Activated T-helper 2 cell treated with anti-CD3 and anti-CD28 coated beads, Interferon-gamma antibody, Interleukin-2, Interleukin-4, amounts not matched to agents 10 μg/mL and 5 μg/mL and 100 μg/mL, durations not matched to agents 14 hours and 24 hours and 36 hours (primary cell): ENCODE measurements at regions not wholly inside any gene's neighbourhood (a gene's known extent, or its start where the extent isn't known, plus 50 kb on each side); places are given as distances from the start of the nearest gene placed in this dataset.
"Not testable (repeated sequence)": the region's sequence is repeated elsewhere in the genome, so short reads cannot be mapped to it uniquely, and the experiment has no call there.

Source experiments
- DNase-seq: peaks from one replicate; pipeline ENCODE4 v3.0.0; 2021; ENCODE audit warnings: low spot score
- H3K27ac Mint-ChIP-seq: one replicate; pipeline ENCODE4 v1.8.0; 2021; ENCODE audit warnings: mixed read lengths
- H3K27me3 Mint-ChIP-seq: one replicate; pipeline ENCODE4 v1.8.0; 2021; ENCODE audit warnings: low read depth, mixed read lengths
- H3K36me3 Mint-ChIP-seq: one replicate; pipeline ENCODE4 v1.8.0; 2021; ENCODE audit warnings: low read depth, mixed read lengths
- H3K4me1 Mint-ChIP-seq: one replicate; pipeline ENCODE4 v1.8.0; 2021; ENCODE audit warnings: low read depth, mixed read lengths
- H3K4me3 Mint-ChIP-seq: one replicate; pipeline ENCODE4 v1.8.0; 2021; ENCODE audit warnings: low read depth, mild to moderate bottlenecking, moderate library complexity, mixed read lengths
- H3K9me3 Mint-ChIP-seq: one replicate; pipeline ENCODE4 v1.8.0; 2021; ENCODE audit warnings: mixed read lengths
- intact Hi-C: fragments of 100-400 bp; cut with micrococcal nuclease; formaldehyde crosslinking; loops from one replicate; pipeline ENCODE4 v1.15.1; 2023

DNA sequence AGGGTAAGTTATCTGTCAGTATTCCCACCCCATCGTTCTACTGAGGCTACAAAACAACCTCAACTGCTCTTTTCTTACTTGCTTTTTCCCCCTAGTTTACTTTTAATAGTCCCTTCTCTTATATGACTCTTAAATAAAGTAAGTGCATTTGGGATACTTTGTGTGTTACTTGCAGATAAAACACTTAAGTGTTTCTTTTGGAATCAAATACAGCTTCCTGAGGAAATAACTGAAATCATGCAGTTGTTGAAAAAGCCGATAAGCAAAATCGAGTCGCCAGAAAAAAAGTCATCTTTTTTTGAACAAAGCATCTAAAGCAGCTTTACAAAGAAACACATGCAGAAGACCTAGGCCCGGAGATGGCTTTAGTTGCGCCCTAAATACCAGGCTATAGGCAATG is 53.5 kb upstream of the EPB41L4A start:
- intact Hi-C loops: no loop called here
- no peaks in the 10 kb centered on the region for H3K36me3 Mint-ChIP-seq
- peaks cover 5% of the 10 kb centered on the region for H3K27me3 Mint-ChIP-seq
- no peak for DNase-seq
- no peaks in the 10 kb centered on the region for H3K4me1 Mint-ChIP-seq
- H3K9me3 Mint-ChIP-seq: no peaks in the 10 kb centered on the region
- H3K27ac Mint-ChIP-seq: no peak overlapping the region
- no peak overlapping the region for H3K4me3 Mint-ChIP-seq

DNA sequence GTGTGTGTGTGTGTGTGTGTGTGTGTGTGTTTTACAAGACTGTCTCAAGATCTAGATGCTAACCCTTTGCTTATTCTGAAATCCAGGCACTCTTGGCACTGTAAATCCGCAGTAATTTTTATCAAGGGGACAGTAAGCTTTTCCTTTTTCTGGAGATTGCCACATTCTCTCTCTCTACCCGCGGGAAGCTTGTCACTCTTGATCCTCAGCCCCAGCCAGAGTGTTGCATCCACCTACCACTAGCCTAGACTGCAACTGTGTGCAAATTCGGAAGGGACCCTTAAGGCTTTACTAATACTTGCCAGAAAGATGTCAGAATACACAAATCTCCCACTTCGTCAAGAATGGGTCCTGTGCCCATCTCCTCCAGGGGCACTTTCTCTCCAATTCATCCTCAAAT is 54.9 kb upstream of the EPB41L4A start:
- DNase-seq: no peak
- peaks cover 5% of the 10 kb centered on the region for H3K27me3 Mint-ChIP-seq
- no peak overlapping the region for H3K4me3 Mint-ChIP-seq
- H3K4me1 Mint-ChIP-seq: no peaks in the 10 kb centered on the region
- intact Hi-C loops: no loop called here
- no peaks in the 10 kb centered on the region for H3K9me3 Mint-ChIP-seq
- no peak overlapping the region for H3K27ac Mint-ChIP-seq
- H3K36me3 Mint-ChIP-seq: no peaks in the 10 kb centered on the region

- no peak overlapping the region for H3K4me3 Mint-ChIP-seq
- no peaks in the 10 kb centered on the region for H3K36me3 Mint-ChIP-seq
- no peak overlapping the region for H3K27ac Mint-ChIP-seq
- no peaks in the 10 kb centered on the region for H3K4me1 Mint-ChIP-seq
- intact Hi-C loops: no loop called here
- H3K27me3 Mint-ChIP-seq: peaks cover 3% of the 10 kb centered on the region
- DNase-seq: no peak
- no peaks in the 10 kb centered on the region for H3K9me3 Mint-ChIP-seq
These were observed 56.8 kb upstream of the EPB41L4A start for GRCh38 chr5:112475747-112476365.

- Mint-ChIP-seq H3K36me3 (no peaks in the 10 kb centered on the region), H3K4me1 (no peaks in the 10 kb centered on the region), H3K4me3 (no peak overlapping the region), H3K27ac (no peak overlapping the region), H3K9me3 (no peaks in the 10 kb centered on the region), H3K27me3 (no peaks in the 10 kb centered on the region)
- intact Hi-C loops: no loop called here
- DNase-seq: no peak
These were observed 60.3 kb upstream of the EPB41L4A start for GRCh38 chr5:112479418-112479817.

DNA sequence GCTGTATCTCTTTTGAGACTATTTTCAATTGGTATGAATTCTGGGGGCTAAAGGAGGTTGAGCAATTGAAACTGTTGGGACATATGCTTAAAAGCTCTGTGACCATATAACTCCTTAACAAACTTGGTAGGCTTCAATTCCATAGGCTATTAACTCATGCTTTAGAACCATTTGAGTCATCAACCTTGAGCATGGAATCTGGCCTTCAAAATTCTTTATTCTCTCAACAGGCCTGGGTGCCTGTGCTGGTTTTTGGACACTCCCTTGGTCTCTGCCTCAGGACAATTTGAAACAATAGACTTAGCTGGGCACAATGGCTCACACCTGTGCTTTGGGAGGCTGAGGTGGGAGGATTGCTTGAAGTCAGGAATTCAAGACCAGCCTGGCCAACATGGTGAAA is 61.4 kb upstream of the EPB41L4A start:
- H3K4me3 Mint-ChIP-seq: no peak overlapping the region
- no peak overlapping the region for H3K27ac Mint-ChIP-seq
- intact Hi-C loops: no loop called here
- H3K36me3 Mint-ChIP-seq: no peaks in the 10 kb centered on the region
- no peaks in the 10 kb centered on the region for H3K9me3 Mint-ChIP-seq
- DNase-seq: no peak
- no peaks in the 10 kb centered on the region for H3K27me3 Mint-ChIP-seq
- no peaks in the 10 kb centered on the region for H3K4me1 Mint-ChIP-seq

GRCh38 chr5:112483704-112484103 is 64.6 kb upstream of the EPB41L4A start:
- H3K27me3 Mint-ChIP-seq: peaks cover 2% of the 10 kb centered on the region
- no peaks in the 10 kb centered on the region for H3K36me3 Mint-ChIP-seq
- H3K4me1 Mint-ChIP-seq: no peaks in the 10 kb centered on the region
- no peak for DNase-seq
- no peak overlapping the region for H3K27ac Mint-ChIP-seq
- H3K9me3 Mint-ChIP-seq: no peaks in the 10 kb centered on the region
- intact Hi-C loops: no loop called here
- H3K4me3 Mint-ChIP-seq: no peak overlapping the region

GRCh38 chr5:112485934-112486355 is 66.9 kb upstream of the EPB41L4A start:
- Mint-ChIP-seq H3K9me3 (no peaks in the 10 kb centered on the region), H3K4me1 (no peaks in the 10 kb centered on the region)

DNA sequence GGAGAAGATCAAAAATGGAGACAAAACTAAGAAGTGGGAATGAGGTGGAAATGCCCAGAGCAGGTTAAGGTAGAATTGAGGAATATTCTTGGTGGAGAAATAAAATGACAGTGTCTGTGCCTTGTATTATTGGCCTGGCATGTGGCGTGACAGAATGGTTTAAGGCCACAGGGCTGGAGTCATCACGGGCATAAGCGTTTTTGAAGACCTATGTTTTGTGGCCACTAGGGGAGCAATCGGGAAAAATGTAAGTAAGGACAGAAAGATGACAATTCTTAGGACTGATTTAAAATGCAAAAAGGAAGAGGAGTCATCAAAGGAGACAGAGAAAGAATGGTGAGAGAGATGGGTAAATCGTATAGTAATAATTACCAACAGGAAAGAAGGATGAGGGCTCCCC is 72.2 kb upstream of the EPB41L4A start:
- Mint-ChIP-seq H3K4me1 (no peaks in the 10 kb centered on the region), H3K27ac (no peak overlapping the region), H3K27me3 (peaks cover 10% of the 10 kb centered on the region), H3K9me3 (no peaks in the 10 kb centered on the region), H3K4me3 (no peak overlapping the region), H3K36me3 (no peaks in the 10 kb centered on the region)
- intact Hi-C loops: no loop called here
- DNase-seq: no peak

More at GRCh38 chr5:112485934-112486355, 66.9 kb upstream of the EPB41L4A start:
- intact Hi-C loops: no loop called here
- H3K4me3 Mint-ChIP-seq: no peak overlapping the region
- no peaks in the 10 kb centered on the region for H3K36me3 Mint-ChIP-seq
- H3K27me3 Mint-ChIP-seq: peaks cover 2% of the 10 kb centered on the region
- H3K27ac Mint-ChIP-seq: no peak overlapping the region
- no peak for DNase-seq

DNA sequence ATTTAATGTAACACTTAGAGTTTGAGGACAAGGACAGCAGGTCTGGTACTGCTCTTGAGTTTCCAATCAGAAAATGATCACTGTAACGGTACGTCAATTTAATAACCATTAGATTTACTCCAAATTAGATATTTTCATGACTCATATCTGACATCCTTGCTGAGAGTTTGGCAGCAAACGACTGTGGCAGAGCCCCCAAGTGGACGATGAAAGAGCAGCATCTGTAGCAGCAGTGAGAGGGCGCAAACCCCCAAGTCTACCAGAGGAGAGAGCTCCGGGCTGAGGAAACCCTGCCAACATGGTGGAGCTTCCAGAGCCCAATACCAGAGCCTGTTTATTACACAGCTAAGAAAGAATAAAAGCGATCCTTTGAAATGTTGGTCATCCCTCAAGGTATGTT is 73.2 kb upstream of the EPB41L4A start:
- DNase-seq: no peak
- intact Hi-C loops: no loop called here
- no peaks in the 10 kb centered on the region for H3K36me3 Mint-ChIP-seq
- H3K9me3 Mint-ChIP-seq: no peaks in the 10 kb centered on the region
- no peak overlapping the region for H3K27ac Mint-ChIP-seq
- no peak overlapping the region for H3K4me3 Mint-ChIP-seq
- peaks cover 14% of the 10 kb centered on the region for H3K27me3 Mint-ChIP-seq
- no peaks in the 10 kb centered on the region for H3K4me1 Mint-ChIP-seq

DNA sequence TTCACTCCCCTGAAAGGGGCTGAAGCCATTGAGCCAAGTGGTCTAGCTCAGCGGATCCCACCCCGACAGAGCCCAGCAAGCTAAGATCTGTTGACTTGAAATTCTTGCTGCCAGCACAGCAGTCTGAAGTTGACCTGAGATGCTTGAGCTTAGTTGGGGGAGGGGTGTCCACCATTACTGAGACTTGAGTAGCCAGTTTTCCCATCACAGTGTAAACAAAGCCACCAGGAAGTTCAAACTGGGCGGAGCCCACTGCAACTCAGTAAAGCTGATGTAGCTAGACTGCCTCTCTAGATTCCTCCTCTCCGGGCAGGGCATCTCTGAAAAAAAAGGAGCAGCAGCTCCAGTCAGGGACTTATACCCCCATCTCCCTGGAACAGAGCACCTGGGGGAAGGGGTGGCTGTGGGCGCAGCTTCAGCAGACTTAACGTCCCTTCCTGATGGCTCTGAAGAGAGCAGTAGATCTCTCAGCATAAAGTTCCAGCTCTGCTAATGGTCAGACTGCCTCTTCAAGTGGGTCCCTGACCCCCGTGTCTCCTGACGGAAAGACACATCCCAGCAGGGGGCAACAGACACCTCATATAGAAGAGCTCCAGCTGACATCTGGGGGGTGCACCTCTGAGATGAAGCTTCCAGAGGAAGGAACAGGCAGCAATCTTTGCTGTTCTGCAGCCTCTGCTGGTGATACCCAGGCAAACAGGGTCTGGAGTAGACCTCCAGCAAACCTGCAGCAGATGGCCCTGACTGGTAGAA is 84.8 kb upstream of the EPB41L4A start:
- H3K27me3 Mint-ChIP-seq, H3K9me3 Mint-ChIP-seq, intact Hi-C loops, H3K4me3 Mint-ChIP-seq, DNase-seq, H3K36me3 Mint-ChIP-seq, H3K4me1 Mint-ChIP-seq, H3K27ac Mint-ChIP-seq: not testable (repeated sequence)

DNA sequence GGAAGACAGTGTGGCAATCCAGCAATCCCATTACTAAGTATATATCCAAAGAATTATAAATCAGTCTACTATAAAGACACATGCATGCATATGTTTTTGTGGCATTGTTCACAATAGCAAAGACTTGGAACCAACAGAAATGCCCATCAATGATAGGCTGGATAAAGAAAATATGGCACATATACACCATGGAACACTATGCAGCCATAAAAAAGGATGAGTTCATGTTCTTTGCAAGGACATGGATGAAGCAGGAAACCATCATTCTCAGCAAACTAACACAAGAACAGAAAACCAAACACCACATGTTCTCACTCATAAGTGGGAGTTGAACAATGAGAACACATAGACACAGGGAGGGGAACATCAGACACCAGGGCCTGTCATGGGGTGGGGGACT is 90.0 kb upstream of the EPB41L4A start:
- intact Hi-C loops, H3K36me3 Mint-ChIP-seq, H3K9me3 Mint-ChIP-seq, DNase-seq, H3K27ac Mint-ChIP-seq, H3K27me3 Mint-ChIP-seq, H3K4me3 Mint-ChIP-seq, H3K4me1 Mint-ChIP-seq: not testable (repeated sequence)

DNA sequence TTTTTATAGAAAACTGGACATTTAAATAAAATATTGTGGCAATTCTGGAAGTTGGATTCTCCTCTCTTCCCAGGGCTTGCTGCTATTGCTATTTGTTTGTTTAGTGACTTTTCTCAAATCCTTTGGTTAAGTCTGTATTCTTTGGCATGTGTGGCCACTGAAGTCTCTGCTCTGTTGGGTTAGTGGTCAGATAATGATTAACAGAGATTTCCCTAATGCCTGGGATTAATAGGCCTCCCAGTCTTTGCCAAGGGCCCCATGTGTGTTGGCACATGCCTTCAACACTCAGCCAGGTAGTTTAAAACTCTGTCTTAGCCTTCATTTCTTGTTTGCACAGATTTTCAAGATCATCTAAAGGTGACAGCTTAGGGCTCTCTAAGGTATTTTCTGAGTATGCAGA is 92.8 kb upstream of the EPB41L4A start:
- no peaks in the 10 kb centered on the region for H3K4me1 Mint-ChIP-seq
- H3K27ac Mint-ChIP-seq: no peak overlapping the region
- no peak for DNase-seq
- intact Hi-C loops: no loop called here
- H3K36me3 Mint-ChIP-seq: no peaks in the 10 kb centered on the region
- no peaks in the 10 kb centered on the region for H3K27me3 Mint-ChIP-seq
- H3K4me3 Mint-ChIP-seq: no peak overlapping the region
- no peaks in the 10 kb centered on the region for H3K9me3 Mint-ChIP-seq

DNA sequence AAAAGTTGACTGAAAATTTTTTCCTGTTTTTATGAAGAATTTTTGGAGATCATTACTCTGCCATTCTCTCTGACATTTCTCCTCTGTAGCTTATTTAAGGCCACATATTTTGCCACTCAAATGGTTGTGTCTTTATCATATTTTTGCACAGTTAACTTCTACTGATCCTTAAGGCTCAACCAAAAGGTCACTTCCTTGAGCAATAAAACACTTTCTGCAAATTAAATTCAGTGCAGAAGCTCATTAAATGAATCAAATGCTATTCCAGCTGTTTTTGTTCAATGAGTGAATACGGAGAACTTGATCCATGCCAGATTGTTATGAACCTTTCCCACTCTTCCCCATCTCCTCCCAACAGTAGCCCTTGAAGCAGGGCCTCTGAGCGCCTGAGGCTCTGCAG is 93.8 kb upstream of the EPB41L4A start:
- DNase-seq: no peak
- H3K27ac Mint-ChIP-seq: no peak overlapping the region
- H3K9me3 Mint-ChIP-seq: no peaks in the 10 kb centered on the region
- H3K36me3 Mint-ChIP-seq: no peaks in the 10 kb centered on the region
- H3K4me3 Mint-ChIP-seq: no peak overlapping the region
- no peaks in the 10 kb centered on the region for H3K4me1 Mint-ChIP-seq
- intact Hi-C loops: no loop called here
- no peaks in the 10 kb centered on the region for H3K27me3 Mint-ChIP-seq
